Adrenal gland (tissue), 5 donors: ENCODE measurements at regions not wholly inside any gene's neighbourhood (a gene's known extent, or its start where the extent isn't known, plus 50 kb on each side); places are given as distances from the start of the nearest gene placed in this dataset.

Experiments used
- POLR2A ChIP-seq, 2 donors: fragments of 450-650 bp; IDR thresholded peaks; one replicate each; pipeline ENCODE4 v1.6.1; 2017; ENCODE audit warnings: antibody characterized with exemption in 2 of 2, mild to moderate bottlenecking in 2 of 2, moderate library complexity in 1 of 2
- TF ChIP-seq, protein P1 (sequence below), 6 experiments: fragments of 450-650 bp in 4 of 6; fragments of 200-600 bp in 2 of 6; sonication (generic) in 1 of 6; IDR thresholded peaks; 1 replicate in 5 of 6; 2 replicates in 1 of 6; pipeline versions ENCODE4 v1.5.1 to v1.8.0; 2016 to 2021; ENCODE audit warnings: antibody characterized with exemption in 6 of 6, mild to moderate bottlenecking in 2 of 6, moderate library complexity in 1 of 6
- donor health status: DM: no; HTN: no; CAD: no.

DNA sequence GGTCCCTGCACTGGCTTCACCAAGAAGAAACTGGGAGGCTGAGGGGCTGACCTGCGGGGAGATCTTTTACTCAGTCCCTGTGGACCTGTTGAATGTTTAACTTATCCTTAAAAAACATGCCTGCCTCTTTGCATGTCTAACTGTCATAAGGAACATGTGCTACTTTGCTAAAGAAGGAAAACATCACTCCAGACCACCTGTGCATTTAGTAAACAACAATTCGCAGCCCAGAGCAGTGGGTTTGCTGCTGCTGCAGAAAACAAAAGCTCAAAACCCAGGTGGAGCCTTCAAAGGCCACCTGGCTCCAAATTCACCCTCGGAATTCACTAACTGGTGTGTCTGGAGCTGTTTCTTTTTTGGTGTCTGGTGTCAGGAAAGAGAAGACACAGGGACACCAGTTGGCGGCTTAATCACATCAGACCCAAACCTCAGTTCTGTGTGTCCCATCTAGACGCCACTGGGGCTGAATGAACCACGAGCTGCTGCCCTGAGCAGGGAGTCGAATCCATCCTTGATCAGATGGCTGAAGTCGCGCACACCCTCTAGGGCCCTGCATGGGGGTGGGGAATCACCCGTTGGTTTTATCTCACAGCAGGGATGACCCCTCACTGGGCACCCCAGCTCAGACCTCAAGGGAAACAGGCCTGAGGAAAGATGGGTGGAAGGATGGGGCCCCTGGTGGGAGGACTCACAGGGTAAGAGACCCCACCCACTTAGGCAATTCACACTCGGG, 344.3 kb downstream of the PREX1 start:
- TF ChIP-seq, protein P1, sequence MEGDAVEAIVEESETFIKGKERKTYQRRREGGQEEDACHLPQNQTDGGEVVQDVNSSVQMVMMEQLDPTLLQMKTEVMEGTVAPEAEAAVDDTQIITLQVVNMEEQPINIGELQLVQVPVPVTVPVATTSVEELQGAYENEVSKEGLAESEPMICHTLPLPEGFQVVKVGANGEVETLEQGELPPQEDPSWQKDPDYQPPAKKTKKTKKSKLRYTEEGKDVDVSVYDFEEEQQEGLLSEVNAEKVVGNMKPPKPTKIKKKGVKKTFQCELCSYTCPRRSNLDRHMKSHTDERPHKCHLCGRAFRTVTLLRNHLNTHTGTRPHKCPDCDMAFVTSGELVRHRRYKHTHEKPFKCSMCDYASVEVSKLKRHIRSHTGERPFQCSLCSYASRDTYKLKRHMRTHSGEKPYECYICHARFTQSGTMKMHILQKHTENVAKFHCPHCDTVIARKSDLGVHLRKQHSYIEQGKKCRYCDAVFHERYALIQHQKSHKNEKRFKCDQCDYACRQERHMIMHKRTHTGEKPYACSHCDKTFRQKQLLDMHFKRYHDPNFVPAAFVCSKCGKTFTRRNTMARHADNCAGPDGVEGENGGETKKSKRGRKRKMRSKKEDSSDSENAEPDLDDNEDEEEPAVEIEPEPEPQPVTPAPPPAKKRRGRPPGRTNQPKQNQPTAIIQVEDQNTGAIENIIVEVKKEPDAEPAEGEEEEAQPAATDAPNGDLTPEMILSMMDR (IDR thresholded peaks at IDR 0.05) = no peak
- no peak for TF ChIP-seq POLR2A (IDR thresholded peaks at IDR 0.05)
